NCI-H146 treated with DMSO at 0.1 percent for 48 hours (cell line): ENCODE measurements at regions not wholly inside any gene's neighbourhood (a gene's known extent, or its start where the extent isn't known, plus 50 kb on each side); places are given as distances from the start of the nearest gene placed in this dataset.
"Not testable (repeated sequence)": the region's sequence is repeated elsewhere in the genome, so short reads cannot be mapped to it uniquely, and the experiment has no call there.

Source experiments
- DNase-seq: peaks from one replicate; lab custom pipeline; 2025; ENCODE audit not compliant: unreplicated experiment; lab: John Stamatoyannopoulos, UW

DNA sequence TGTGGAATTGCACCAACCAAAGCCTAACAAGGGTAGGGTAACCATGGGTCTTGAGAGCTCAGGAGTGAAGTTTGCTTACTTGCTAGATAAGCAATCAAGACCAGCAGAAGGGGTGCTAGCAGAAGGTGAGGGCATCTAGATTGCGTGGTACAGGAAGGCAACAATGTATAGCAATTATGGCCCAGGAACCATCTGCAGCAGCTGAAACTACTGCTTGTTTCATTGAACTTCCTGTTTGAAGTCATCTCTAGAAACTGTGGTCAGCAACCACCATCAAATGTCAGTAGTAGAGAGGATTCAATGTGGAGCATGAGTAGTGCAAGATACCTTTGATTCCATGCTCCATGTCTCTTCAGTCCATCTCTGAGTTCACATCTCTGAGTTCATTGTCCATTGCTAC, 462.1 kb upstream of the GRAMD2B start:
- no peak for DNase-seq

DNA sequence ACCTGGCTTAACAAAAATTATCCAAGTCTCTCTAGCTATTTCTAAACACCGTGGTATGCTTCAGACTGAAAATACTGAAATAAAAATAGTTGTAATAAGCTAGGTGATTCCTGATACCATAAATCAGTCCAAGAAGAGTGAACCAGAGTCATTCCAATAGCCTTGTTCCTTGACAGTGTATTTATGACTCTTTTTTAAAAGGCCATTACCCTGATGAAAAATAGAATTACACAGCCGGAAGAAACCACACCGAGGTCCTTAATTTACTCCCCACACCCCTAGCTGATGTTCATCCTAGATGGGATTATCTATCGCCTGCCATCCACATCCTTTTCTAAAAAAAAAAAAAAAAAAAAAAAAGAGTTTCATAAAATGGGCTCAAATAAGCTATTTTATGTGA, 457.6 kb upstream of the GRAMD2B start:
- no peak for DNase-seq

DNA sequence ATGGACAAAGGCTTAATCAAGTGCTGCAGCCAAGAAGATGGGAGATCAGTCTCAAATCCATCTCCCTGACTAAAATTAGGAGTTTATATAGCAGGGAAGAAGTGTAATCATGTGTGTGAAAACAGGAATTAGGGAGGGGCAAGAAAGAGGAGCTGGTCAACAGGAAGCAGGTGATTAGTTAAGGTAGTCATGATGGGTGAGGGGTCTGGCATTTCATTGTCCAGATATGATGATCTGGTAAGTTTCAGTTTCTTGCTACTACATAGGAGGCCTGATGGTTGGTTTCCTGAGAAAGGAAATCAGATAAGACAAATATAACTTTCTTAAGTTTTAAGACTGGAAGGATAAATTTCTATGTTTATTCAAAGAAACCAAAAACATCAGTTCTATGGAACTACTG, 455.6 kb upstream of the GRAMD2B start:
- no peak for DNase-seq

DNA sequence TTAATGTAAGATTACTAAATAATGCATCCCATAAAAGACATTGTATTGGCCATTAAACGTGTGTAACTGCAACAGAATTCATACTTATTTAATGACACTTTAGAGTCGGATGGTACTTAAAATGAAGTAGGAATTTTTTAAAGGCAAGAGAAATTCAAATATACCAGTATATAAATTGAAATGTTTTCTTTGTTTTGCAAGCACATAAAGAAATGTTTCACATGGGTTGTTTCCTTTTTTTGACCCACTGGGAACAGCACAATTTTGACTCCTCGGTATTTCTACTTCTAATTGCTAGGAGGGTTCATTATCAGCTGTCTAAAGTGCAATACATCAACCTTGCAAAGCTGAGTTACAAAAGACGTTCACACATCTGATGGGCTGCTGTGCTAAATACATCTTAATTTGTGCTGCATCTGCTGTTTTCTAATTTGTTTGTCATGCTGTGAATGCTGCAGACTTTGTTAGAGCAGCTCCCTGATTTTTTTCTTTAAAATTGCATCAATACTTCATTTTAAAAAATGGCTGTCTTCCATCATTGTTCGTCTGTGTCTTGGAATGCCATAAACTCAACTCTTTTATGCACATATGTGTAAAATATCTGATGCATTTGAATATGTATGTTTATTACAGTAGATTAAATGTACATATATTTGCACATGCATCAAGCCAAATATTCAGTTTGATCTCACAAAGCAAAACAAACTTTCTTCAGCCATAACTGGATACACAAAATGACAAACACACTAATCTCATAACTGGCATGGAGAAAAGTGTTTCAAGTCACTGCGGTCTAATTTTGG, 454.0 kb upstream of the GRAMD2B start:
- no peak for DNase-seq

DNA sequence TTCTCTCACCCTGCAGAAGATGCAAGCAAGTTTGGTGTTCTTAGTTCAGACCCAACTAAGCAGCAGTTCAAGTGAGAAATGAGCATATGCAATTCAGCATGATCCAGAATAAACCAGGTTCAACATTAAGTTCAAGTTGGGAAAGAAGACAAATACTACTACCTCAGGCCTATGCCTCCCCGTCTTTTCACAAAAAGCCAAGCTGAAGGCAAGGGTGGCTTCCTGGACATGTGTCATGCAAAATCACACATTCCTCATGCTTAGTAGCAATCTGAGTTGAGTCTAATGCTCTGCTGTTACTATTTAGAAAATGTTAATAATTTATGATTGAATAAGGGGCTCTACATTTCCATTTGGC, 453.4 kb upstream of the GRAMD2B start:
- no peak for DNase-seq

DNA sequence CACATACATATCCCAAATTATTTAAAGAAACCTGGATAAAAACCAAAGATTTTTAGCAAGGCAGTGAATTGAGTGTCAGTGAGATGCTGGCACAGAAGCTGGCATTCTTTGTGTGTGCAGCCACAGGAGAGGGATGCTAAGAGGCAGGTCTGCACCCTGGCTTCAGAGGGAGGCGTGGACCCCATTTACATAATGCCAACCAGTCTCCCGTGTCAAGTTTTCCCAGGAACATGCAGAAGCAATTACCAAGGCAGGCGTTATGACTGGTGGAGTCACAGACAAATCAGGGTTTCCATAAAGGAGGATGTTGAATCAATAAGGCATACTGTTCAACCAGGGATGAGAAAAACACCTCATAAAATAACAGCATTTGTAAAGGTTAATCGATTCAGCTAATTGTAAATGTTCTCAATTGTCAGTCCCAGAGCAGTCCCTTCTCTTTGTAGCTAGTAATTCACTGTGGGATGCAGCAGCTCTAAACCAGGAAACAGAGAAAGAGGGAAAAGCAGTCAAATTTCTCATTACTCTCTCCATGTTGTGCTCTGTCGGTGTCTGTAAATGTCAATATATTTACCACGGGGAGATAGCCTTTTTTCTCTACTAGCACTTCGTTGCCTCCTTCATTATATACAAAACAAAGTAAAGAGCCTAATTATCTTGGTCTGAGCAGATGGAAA, 452.4 kb upstream of the GRAMD2B start:
- DNase-seq = peak; percentile 63

DNA sequence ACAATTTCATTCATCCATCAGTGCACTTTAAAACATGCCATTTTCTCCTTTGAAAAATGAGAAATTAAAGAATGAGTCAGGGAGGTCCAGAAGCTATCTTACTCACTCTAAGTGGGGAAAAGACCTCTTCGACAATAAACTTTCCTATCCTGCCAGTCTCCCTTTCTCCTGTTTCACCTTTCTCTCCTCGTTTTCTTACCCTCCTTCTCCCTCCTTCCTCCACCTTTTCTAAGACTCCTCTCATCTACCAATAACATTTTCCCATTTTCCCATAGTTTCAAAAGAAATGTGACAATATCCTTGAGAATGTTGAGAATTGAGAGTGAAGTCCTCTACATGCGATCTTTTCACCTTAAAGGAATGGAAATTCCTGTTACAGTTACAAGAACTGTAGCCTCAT, 450.5 kb upstream of the GRAMD2B start:
- DNase-seq = no peak

DNA sequence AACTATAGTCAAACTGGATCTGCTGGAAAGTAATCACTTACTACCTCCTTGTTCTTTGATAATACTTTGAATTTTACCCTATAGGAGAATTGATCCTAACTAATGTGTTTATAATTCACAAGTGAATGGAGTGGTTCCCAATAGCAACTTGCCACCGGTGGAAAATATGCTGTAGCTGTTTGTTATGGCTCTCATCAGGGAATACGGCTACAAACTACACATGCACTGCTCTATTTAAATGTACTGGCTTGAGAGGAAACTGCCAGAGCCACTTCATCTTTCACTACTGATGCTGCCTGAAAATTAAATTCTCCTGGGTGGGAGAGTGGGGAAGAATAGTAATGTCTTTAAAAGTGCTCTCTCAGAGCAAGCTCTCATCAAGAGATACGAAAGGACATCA, 448.5 kb upstream of the GRAMD2B start:
- no peak for DNase-seq

DNA sequence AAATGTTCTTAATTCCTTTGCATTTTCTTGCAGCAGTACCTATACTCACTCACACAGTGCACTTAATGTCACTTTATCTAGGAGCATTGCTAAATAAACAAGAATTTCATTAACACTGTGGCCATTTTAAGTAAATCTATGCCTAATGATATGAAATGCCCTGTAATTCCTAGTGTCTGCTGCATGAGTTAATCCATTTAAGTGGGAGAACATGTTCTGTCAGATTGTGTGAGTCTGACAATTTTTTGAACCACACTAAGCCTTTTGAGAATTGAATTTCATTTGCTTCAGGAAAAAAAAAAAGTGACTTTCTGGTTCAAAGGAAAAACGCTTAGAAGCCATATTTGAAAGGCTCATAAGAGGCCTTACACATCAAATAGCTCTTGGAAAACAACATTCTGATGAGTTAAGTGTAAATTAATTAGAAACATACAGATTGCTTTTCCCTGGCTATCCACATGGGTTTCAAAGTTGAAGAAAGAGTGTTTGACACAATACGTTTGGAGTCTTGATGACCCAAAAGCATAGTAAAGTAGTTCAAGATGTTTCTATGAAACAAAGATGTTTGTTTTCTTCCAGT, 446.7 kb upstream of the GRAMD2B start:
- DNase-seq = no peak

DNA sequence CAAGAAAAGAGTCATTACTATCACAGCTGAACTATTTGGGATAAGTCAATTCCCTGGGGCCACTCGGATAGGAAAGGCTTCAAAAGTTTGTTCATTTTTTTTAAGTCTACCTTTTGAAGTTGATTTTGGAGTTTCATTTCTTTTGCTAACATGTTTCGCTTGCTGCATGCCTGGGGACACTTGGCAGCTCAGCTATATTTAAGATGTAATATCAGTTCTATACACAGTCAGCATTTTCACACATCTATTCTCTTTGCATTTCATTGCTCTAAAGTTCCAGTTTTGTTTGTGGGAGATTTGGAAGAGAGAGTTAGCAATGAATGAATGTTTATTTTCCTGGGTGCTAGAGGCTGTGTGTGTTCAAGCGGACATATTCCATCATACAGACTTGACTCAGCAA, 445.2 kb upstream of the GRAMD2B start:
- no peak for DNase-seq

DNA sequence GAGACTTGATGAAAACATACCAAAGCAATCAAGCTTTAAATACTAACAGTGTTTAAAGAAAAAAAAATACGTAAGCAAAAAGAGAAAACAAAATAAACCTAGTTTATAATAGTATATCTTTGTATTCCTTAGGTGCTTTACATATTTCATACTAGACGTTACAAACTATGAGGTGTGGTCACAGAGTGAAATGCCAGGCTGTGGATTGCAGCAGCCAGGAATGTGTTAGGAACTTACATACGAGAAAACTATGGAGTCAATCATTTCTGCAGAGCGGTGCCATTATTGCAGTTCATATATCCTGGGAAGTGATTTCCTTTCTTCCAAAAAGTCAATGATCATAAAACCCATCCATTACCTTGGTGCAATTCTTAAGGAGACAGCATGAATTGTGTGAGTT, 443.6 kb upstream of the GRAMD2B start:
- DNase-seq = no peak

DNA sequence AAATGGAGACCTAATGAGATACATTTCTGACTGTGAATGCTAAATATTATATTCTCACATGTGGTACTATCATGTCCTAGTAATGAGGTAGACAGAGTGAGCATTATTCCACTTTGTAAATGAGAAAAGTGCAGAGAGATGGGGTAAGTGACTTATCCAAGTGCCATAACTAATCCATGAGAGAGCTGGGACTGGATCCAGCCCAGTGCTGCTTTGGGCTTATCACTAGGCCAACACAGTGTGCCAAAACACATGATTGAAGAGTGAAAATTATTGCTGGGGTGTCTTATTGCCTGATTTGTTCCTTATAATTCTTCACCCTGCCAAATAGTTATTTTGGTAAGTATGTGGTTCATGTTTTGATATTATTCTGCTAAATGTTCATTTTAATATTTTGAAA, 442.2 kb upstream of the GRAMD2B start:
- no peak for DNase-seq

DNA sequence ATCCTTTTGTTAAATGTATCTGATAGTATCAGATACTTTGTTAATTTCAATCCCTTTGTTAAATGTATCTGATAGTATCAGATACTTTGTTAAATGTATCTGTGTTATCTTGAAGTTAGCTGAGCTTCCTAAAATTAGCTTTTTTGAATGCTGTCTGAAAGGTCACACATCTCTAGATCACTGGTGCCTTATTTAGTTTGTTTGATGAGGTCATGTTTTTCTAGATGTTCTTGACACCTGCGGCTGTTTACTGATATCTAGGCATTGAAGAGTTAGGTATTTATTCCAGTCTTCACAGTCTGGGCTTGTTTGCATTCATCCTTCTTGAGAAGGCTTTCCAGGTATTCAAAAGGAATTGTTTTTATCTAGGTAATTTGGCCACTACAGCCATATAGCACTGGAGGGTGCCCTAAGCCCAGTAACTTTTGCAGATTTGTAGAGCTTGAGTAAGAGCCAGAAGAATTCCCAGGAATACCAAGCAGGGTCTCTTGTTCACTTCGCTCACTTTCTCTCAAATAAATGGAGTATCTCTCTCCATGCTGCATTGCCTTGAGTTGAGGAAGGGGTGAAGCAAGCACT, 435.4 kb upstream of the GRAMD2B start:
- no peak for DNase-seq

DNA sequence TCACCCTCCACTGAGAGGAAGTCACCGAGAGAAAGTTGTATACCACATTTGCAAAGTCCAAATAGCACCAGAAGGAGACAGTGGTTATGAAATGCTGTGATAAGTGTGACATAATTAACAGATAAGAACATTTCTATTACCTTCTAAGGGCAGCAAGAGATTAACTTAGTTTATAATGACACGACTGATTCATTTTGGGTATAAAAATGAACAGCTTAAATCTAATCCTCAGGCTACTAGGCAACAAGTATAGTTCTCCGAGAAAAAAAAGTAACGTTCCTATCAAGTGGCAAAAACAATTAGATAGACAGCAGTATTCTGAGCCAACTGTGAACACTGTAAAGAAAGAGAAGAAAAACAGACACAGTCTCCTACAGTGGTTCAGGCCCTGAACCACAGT, 431.2 kb upstream of the GRAMD2B start:
- DNase-seq = no peak

DNA sequence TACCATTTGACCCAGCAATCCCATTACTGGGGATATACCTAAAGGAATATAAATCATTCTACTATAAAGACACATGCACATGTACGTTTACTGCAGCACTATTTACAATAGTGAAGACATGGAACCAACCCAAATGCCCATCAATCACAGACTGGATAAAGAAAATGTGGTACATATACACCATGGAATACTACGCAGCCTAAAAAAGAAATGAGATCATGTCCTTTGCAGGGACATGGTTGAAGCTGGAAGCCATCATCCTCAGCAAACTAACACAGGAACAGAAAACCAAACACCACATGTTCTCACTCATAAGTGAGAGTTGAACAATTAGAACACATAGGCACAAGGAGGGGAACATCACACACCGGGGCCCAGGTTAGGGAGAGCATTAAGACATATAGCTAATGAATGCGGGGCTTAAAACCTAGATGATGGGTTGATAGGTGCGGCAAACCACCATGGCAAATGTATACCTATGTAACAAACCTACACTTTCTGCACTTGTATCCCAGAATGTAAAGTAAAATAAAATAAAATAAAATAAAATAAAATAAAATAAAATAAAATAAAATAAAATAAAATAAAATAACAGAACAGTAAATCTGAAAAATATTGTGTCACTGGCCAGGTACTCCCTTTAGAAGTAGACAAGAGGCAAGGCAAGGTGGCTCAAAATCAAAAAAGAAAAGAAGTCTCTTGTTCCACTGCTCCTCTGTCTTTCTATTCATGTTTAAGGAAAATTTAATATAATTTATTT, 423.8 kb upstream of the GRAMD2B start:
- DNase-seq = not testable (repeated sequence)

DNA sequence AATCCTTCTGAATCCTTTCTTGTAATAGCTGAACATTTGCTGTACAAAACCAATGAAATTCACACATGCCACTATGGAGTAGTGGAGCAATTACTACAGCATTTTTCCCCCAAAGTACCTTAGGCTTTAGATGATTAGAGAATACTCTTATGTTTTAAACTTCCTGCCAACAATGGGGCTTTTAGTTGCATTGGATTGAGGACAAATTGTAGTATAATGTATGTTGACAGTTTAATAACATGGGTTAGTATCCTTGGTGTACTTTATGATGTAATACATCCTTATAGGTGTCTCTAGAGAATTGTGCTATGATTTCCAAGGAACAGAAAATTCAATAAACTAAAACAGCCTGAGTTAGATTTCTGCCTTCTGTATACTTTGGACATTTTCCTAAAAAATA, 422.7 kb upstream of the GRAMD2B start:
- DNase-seq = no peak

DNA sequence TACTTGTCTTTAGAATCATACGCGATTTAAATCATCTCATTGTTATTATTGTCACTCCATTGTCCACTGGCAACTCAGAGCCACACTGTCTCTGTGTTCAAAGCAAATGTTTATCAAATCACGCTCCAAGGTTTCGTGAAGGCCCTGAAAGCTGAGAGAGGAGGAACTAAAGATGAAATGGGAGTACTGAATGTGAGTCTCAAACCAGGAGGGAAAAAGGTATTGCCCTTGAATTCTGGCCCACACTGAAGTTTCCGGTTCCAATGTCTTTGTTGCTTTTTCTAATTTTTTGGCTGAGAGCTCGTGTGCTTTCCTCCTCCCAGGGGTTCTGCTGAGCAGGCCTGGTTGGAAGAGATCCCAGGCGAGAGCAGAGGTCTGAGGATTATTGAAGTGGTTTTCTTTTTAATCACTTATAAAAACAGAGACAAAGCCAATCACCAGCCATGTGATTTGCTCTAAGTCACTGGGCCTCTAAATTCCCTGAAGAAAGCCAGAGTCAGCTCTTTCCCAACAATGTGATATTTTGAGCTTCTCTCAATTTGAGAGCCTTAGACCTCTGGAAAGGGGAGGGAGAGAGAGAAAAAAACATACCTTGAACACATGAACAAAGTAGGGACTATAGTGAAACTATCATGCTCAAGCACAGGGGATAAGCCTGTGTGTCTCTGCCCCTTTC, 420.8 kb upstream of the GRAMD2B start:
- DNase-seq = no peak

DNA sequence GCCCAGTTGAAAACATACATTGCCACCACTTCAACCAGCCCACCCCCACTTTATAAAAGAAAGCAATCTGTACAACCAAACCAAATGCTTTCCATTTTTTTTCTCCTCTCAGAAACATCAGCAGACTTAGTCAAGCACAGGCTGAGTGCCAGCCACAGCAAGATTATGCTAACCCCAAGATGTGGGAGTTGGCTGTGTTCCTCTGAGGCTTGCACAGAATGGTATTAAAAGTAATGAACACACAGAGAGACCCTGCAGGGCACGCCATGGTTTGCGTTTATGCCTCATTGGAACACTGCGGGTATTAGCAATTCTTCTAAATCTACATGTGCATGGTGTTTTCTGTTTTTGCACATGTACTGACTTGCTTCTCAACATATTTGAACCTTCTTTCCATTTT, 419.9 kb upstream of the GRAMD2B start:
- no peak for DNase-seq

DNA sequence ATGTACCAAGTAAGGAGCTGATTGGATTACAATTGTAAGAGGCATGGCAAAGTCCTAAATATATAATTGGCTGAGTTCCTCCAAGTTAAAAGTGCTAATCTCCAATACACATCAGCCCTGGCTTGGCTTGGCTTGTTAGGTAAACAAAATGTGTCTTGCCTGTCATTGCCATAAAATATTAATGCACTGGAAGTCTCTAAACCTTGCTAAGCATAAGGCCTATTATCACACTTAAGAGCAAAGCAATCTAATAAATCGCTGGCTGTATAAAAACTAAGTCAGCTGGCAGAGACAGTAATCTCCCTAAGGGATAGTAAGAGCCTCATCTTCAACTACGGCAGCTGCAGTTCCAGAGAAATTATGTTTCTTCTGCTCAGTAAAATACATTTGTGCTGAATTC, 418.6 kb upstream of the GRAMD2B start:
- DNase-seq = no peak

DNA sequence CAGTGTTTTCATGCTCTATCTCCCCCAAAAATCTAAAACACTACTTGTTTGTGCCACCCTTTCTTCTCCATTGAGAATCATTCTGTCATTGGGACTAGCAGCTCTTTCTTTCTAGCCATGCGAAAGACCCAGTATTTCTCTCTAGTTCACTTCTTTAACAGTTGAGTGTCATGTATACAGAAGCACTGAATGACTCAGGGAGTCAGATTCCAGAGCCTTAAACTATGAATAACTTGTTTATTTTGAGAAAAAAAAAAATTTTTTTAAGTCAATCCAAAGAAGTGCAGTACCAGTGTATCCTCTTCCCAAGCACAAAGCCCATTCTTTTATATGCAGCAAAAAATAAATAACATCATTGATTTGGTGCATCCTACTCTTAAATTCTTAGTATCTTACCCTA, 415.4 kb upstream of the GRAMD2B start:
- no peak for DNase-seq

DNA sequence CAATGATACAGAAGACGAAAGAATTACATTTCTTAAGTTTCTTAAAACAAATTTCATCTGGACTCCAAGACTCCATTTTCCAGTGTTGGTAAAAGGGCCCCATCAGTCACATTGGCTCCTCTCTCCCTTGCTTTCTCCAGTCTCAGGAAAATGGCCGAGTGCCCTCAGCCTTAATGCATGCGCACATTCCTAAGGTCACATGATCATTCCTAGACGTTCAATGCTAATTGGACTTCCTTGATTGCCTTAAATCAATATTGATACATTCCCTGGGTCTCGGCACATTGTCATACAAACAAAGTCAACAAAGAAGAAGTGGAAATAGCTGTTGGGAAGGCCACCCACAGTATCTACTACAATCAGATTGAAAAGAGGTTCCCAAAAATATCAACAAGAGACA, 413.6 kb upstream of the GRAMD2B start:
- DNase-seq = no peak
